ENCODE measurements at regions not wholly inside any gene's neighbourhood (a gene's known extent, or its start where the extent isn't known, plus 50 kb on each side); places are given as distances from the start of the nearest gene placed in this dataset.

- dilution Hi-C loops (cut with MboI; ENCODE audit: extremely low pct_ligation_motif_present, low sequenced_read_pairs): no loop called here
- no peak for FAIRE-seq
Observed at GRCh38 chr1:34296059-34296458, 119.4 kb downstream of the C1orf94 start.

DNA sequence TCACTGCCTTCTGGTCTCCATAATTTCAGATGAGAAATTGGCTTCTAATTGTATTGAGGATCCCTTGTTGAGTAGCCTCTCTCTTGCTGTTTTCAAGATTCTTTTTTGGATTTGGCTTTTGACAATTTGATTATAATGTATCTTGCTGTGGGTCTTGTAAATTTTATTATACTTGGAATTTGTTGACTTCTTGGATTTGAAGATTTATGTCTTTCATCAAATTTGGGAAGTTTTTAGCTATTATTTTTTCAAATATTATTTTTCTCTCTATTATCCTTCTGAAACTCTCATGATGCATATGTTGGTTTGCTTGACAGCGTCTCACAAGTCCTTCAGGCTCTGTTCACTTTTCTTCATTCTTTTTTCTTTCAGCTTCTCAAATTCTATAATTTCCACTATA, 126.1 kb downstream of the C1orf94 start:
- no peaks in the 10 kb centered on the region for H3K79me2 ChIP-seq (ENCODE audit: control insufficient read depth, insufficient read depth, low read length)
- no peaks in the 10 kb centered on the region for H4K20me1 ChIP-seq (ENCODE audit: control insufficient read depth, extremely low read depth, insufficient read depth, low read length)
- H3K9me1 ChIP-seq (ENCODE audit: control insufficient read depth, extremely low read depth, insufficient read depth, low read length): no peaks in the 10 kb centered on the region
- H3K27ac ChIP-seq (ENCODE audit: control insufficient read depth, insufficient read depth, low read length): no peak overlapping the region
- no peak overlapping the region for H3K4me2 ChIP-seq (ENCODE audit: control insufficient read depth, extremely low read depth, insufficient read depth, low read depth, low read length)
- DNase-seq (ENCODE audit: low read depth, low spot score): no peak
- no peaks in the 10 kb centered on the region for H3K36me3 ChIP-seq (ENCODE audit: control insufficient read depth in 2 of 2, extremely low read depth in 1 of 2, insufficient read depth in 2 of 2, low read length in 2 of 2)
- H3K4me3 ChIP-seq (ENCODE audit: control insufficient read depth in 2 of 3, extremely low read depth in 1 of 3, insufficient read depth in 2 of 3, low read depth in 1 of 3, low read length in 3 of 3): no peak overlapping the region
- no peak for FAIRE-seq
- no peak for TF ChIP-seq EZH2 (IDR thresholded peaks at IDR 0.05; ENCODE audit: low read length)
- no peak for TF ChIP-seq CTCF (optimal IDR thresholded peaks at IDR 0.05 in 1 of 3, IDR thresholded peaks at IDR 0.05 in 1 of 3, conservative IDR thresholded peaks at IDR 0.05 in 1 of 3; ENCODE audit: extremely low read depth in 1 of 3, insufficient read depth in 2 of 3, low read length in 3 of 3)
- H3K4me1 ChIP-seq (ENCODE audit: control insufficient read depth, extremely low read depth, insufficient read depth, low read length): no peaks in the 10 kb centered on the region
- no peak overlapping the region for H3K9ac ChIP-seq (ENCODE audit: control insufficient read depth, extremely low read depth, insufficient read depth, low read length)
- no peak overlapping the region for H2AFZ ChIP-seq (ENCODE audit: control insufficient read depth, low read length)
- no peaks in the 10 kb centered on the region for H3K9me3 ChIP-seq (ENCODE audit: control insufficient read depth, low read depth, low read length)
- H3K27me3 ChIP-seq (ENCODE audit: control insufficient read depth, extremely low read depth, insufficient read depth, low read length): peaks cover 10% of the 10 kb centered on the region
- dilution Hi-C loops (cut with MboI; ENCODE audit: extremely low pct_ligation_motif_present, low sequenced_read_pairs): no loop called here

More at GRCh38 chr1:34296059-34296458, 119.4 kb downstream of the C1orf94 start:
- TF ChIP-seq CTCF (optimal IDR thresholded peaks at IDR 0.05 in 1 of 3, IDR thresholded peaks at IDR 0.05 in 1 of 3, conservative IDR thresholded peaks at IDR 0.05 in 1 of 3; ENCODE audit: extremely low read depth in 1 of 3, insufficient read depth in 2 of 3, low read length in 3 of 3) (no peak), EZH2 (IDR thresholded peaks at IDR 0.05; ENCODE audit: low read length) (no peak)
- no peaks in the 10 kb centered on the region for H3K9me3 ChIP-seq (ENCODE audit: control insufficient read depth, low read depth, low read length)
- H3K27me3 ChIP-seq (ENCODE audit: control insufficient read depth, extremely low read depth, insufficient read depth, low read length): no peaks in the 10 kb centered on the region
- H4K20me1 ChIP-seq (ENCODE audit: control insufficient read depth, extremely low read depth, insufficient read depth, low read length): no peaks in the 10 kb centered on the region
- H3K9ac ChIP-seq (ENCODE audit: control insufficient read depth, extremely low read depth, insufficient read depth, low read length): no peak overlapping the region
- no peak overlapping the region for H3K4me3 ChIP-seq (ENCODE audit: control insufficient read depth in 2 of 3, extremely low read depth in 1 of 3, insufficient read depth in 2 of 3, low read depth in 1 of 3, low read length in 3 of 3)
- H2AFZ ChIP-seq (ENCODE audit: control insufficient read depth, low read length): no peak overlapping the region
- no peaks in the 10 kb centered on the region for H3K79me2 ChIP-seq (ENCODE audit: control insufficient read depth, insufficient read depth, low read length)
- no peaks in the 10 kb centered on the region for H3K36me3 ChIP-seq (ENCODE audit: control insufficient read depth in 2 of 2, extremely low read depth in 1 of 2, insufficient read depth in 2 of 2, low read length in 2 of 2)
- no peak overlapping the region for H3K27ac ChIP-seq (ENCODE audit: control insufficient read depth, insufficient read depth, low read length)
- no peak overlapping the region for H3K4me2 ChIP-seq (ENCODE audit: control insufficient read depth, extremely low read depth, insufficient read depth, low read depth, low read length)
- H3K4me1 ChIP-seq (ENCODE audit: control insufficient read depth, extremely low read depth, insufficient read depth, low read length): no peaks in the 10 kb centered on the region
- H3K9me1 ChIP-seq (ENCODE audit: control insufficient read depth, extremely low read depth, insufficient read depth, low read length): no peaks in the 10 kb centered on the region
- no peak for DNase-seq (ENCODE audit: low read depth, low spot score)
